ENCODE measurements at regions not wholly inside any gene's neighbourhood (a gene's known extent, or its start where the extent isn't known, plus 50 kb on each side); places are given as distances from the start of the nearest gene placed in this dataset.

DNA sequence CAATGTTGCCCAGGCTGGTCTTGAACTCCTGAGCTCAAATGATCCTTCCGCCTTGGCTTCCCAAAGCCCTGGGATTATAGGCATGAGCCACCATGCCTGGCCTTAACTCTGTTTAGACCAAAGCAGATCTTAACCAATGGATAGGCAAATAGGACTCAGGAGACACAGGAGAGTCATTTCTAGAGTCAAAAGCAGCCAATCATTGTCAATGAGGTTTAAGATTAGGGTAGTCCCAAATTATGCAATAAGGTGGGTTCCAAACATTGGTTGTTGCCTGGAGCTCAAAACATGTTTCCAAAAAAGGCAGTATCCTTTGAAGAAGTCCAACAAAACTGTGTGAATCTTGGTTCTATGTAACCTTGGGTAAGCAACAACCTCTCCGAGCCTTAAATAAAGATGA, 95.7 kb upstream of the JARID2 start:
- no peaks in the 10 kb centered on the region for H3K9me2 ChIP-seq (ENCODE audit: insufficient read depth, low read length)
- no peak overlapping the region for H3K4me3 ChIP-seq (ENCODE audit: low read depth, low read length, poor library complexity, severe bottlenecking)
- no peak for TF ChIP-seq EZH2phosphoT487 (IDR thresholded peaks at IDR 0.05; ENCODE audit: borderline replicate concordance, low read depth, low read length)
- TF ChIP-seq, protein P1, sequence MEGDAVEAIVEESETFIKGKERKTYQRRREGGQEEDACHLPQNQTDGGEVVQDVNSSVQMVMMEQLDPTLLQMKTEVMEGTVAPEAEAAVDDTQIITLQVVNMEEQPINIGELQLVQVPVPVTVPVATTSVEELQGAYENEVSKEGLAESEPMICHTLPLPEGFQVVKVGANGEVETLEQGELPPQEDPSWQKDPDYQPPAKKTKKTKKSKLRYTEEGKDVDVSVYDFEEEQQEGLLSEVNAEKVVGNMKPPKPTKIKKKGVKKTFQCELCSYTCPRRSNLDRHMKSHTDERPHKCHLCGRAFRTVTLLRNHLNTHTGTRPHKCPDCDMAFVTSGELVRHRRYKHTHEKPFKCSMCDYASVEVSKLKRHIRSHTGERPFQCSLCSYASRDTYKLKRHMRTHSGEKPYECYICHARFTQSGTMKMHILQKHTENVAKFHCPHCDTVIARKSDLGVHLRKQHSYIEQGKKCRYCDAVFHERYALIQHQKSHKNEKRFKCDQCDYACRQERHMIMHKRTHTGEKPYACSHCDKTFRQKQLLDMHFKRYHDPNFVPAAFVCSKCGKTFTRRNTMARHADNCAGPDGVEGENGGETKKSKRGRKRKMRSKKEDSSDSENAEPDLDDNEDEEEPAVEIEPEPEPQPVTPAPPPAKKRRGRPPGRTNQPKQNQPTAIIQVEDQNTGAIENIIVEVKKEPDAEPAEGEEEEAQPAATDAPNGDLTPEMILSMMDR (conservative IDR thresholded peaks at IDR 0.05; ENCODE audit: low read length), result no peak
- CTCF ChIA-PET (ENCODE audit: unreplicated experiment), result interaction anchor here (0.8 kb wide), 1 partner anchor 295 kb away, joined by 3 read pairs; no protein-coding TSS in a partner anchor
- H3K27ac ChIP-seq (ENCODE audit: low read depth, low read length, poor library complexity, severe bottlenecking), result no peak overlapping the region
- no peaks in the 10 kb centered on the region for H3K79me2 ChIP-seq (ENCODE audit: insufficient read depth, low read depth, low read length)
- POLR2A ChIA-PET, result interaction anchor here (0.6 kb wide), 2 partner anchors 97 to 175 kb away, joined by 3 read pairs; no protein-coding TSS in a partner anchor
- no peak overlapping the region for H3K4me2 ChIP-seq (ENCODE audit: low read length)
- H3K36me3 ChIP-seq (ENCODE audit: insufficient read depth, low read length), result no peaks in the 10 kb centered on the region
- no peaks in the 10 kb centered on the region for H3K9me3 ChIP-seq (ENCODE audit: low read length)
- DNase-seq (ENCODE audit: low spot score), result no peak
- no peaks in the 10 kb centered on the region for H4K20me1 ChIP-seq (ENCODE audit: insufficient read depth, low read length)
- BruUV-seq (replicated peaks), result no TSS peak
- H2AFZ ChIP-seq (ENCODE audit: low read length), result no peak overlapping the region
- H3K4me1 ChIP-seq (ENCODE audit: insufficient read depth, low read length, poor library complexity, severe bottlenecking), result peaks cover 16% of the 10 kb centered on the region
- intact Hi-C loops (cut with micrococcal nuclease; ENCODE audit: unreplicated experiment), result no loop called here

DNA sequence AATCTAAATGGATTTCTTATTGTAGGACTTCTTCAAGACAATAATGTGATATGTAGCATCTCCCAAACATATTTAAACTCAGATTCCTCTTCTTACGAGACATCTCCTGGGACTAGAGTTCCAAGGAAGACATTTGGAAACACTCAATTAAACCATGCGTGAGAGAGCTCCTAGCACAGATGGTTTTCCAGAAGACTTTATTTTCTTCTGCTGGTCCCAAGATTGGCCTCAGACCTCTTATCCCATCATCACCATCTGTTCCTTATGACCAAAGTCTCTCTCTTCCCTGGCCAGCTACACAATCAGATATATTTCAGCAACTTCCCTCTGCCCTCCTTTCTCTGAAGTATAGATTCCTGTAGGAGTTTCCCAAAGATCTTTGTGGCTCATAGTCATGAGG, 93.2 kb upstream of the JARID2 start:
- intact Hi-C loops (cut with micrococcal nuclease; ENCODE audit: unreplicated experiment), result no loop called here
- H3K79me2 ChIP-seq (ENCODE audit: insufficient read depth, low read depth, low read length), result no peaks in the 10 kb centered on the region
- no TSS peak for BruUV-seq (replicated peaks)
- H3K27ac ChIP-seq (ENCODE audit: low read depth, low read length, poor library complexity, severe bottlenecking), result no peak overlapping the region
- ChIA-PET CTCF (ENCODE audit: unreplicated experiment) (no interaction called here), POLR2A (no interaction called here)
- H3K36me3 ChIP-seq (ENCODE audit: insufficient read depth, low read length), result no peaks in the 10 kb centered on the region
- DNase-seq (ENCODE audit: low spot score), result no peak
- H3K4me1 ChIP-seq (ENCODE audit: insufficient read depth, low read length, poor library complexity, severe bottlenecking), result peaks cover 16% of the 10 kb centered on the region
- H3K4me2 ChIP-seq (ENCODE audit: low read length), result no peak overlapping the region
- TF ChIP-seq, protein P1 (conservative IDR thresholded peaks at IDR 0.05; ENCODE audit: low read length), result no peak
- no peak for TF ChIP-seq EZH2phosphoT487 (IDR thresholded peaks at IDR 0.05; ENCODE audit: borderline replicate concordance, low read depth, low read length)
- H2AFZ ChIP-seq (ENCODE audit: low read length), result no peak overlapping the region
- H3K9me2 ChIP-seq (ENCODE audit: insufficient read depth, low read length), result no peaks in the 10 kb centered on the region
- no peaks in the 10 kb centered on the region for H3K9me3 ChIP-seq (ENCODE audit: low read length)
- no peaks in the 10 kb centered on the region for H4K20me1 ChIP-seq (ENCODE audit: insufficient read depth, low read length)
- no peak overlapping the region for H3K4me3 ChIP-seq (ENCODE audit: low read depth, low read length, poor library complexity, severe bottlenecking)

DNA sequence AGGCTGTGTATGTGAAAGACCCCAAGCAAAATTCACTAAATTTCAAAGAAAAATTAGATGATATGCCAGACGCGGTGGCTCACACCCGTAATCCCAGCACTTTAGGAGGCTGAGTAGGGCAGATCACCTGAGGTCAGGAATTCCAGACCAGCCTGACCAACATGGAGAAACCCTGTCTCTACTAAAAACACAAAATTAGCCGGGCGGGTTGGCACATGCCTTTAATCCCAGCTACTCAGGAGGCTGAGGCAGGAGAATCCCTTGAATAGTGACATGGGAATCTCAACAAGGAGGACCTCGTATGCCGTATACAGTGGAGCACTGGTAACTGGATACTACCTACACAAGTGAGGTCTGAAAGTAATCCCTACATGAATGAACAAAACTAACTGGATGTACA, 92.7 kb upstream of the JARID2 start:
- H3K36me3 ChIP-seq (ENCODE audit: insufficient read depth, low read length), result no peaks in the 10 kb centered on the region
- peaks cover 16% of the 10 kb centered on the region for H3K4me1 ChIP-seq (ENCODE audit: insufficient read depth, low read length, poor library complexity, severe bottlenecking)
- H3K9me3 ChIP-seq (ENCODE audit: low read length), result no peaks in the 10 kb centered on the region
- BruUV-seq (replicated peaks), result no TSS peak
- no peak for TF ChIP-seq EZH2phosphoT487 (IDR thresholded peaks at IDR 0.05; ENCODE audit: borderline replicate concordance, low read depth, low read length)
- TF ChIP-seq, protein P1 (conservative IDR thresholded peaks at IDR 0.05; ENCODE audit: low read length), result no peak
- intact Hi-C loops (cut with micrococcal nuclease; ENCODE audit: unreplicated experiment), result no loop called here
- H4K20me1 ChIP-seq (ENCODE audit: insufficient read depth, low read length), result no peaks in the 10 kb centered on the region
- H3K79me2 ChIP-seq (ENCODE audit: insufficient read depth, low read depth, low read length), result no peaks in the 10 kb centered on the region
- H3K27ac ChIP-seq (ENCODE audit: low read depth, low read length, poor library complexity, severe bottlenecking), result no peak overlapping the region
- ChIA-PET POLR2A (no interaction called here), CTCF (ENCODE audit: unreplicated experiment) (no interaction called here)
- no peak overlapping the region for H2AFZ ChIP-seq (ENCODE audit: low read length)
- no peaks in the 10 kb centered on the region for H3K9me2 ChIP-seq (ENCODE audit: insufficient read depth, low read length)
- H3K4me3 ChIP-seq (ENCODE audit: low read depth, low read length, poor library complexity, severe bottlenecking), result no peak overlapping the region
- no peak for DNase-seq (ENCODE audit: low spot score)
- H3K4me2 ChIP-seq (ENCODE audit: low read length), result no peak overlapping the region
